GM19468 (cell line): ENCODE measurements at regions not wholly inside any gene's neighbourhood (a gene's known extent, or its start where the extent isn't known, plus 50 kb on each side); places are given as distances from the start of the nearest gene placed in this dataset.

ENCODE experiments used
- ATAC-seq: cut with Tn5 transposase; IDR thresholded peaks from one replicate; pipeline ENCODE4 v1.9.1; 2021; ENCODE audit warnings: mild to moderate bottlenecking, moderate library complexity, moderate number of reproducible peaks; ENCODE audit not compliant: unreplicated experiment; ENCODE audit errors: extremely low read depth

GRCh38 chrX:79645749-79646148 lies 278.6 kb upstream of the ITM2A start:
- no peak for ATAC-seq

- ATAC-seq: no peak
These were observed 264.4 kb upstream of the ITM2A start for GRCh38 chrX:79631526-79631925.

GRCh38 chrX:79630033-79631009 lies 263.2 kb upstream of the ITM2A start:
- peak; percentile 80 for ATAC-seq

- no peak for ATAC-seq
These were observed 256.1 kb upstream of the ITM2A start for GRCh38 chrX:79623098-79623762.

- no peak for ATAC-seq
These were observed 251.1 kb upstream of the ITM2A start for GRCh38 chrX:79618280-79618679.

GRCh38 chrX:79604364-79604763 lies 237.2 kb upstream of the ITM2A start:
- no peak for ATAC-seq

GRCh38 chrX:79601341-79602131 lies 234.4 kb upstream of the ITM2A start:
- no peak for ATAC-seq

GRCh38 chrX:79592259-79592658 lies 225.1 kb upstream of the ITM2A start:
- no peak for ATAC-seq

- no peak for ATAC-seq
These were observed 221.1 kb upstream of the ITM2A start for GRCh38 chrX:79588233-79588632.

- no peak for ATAC-seq
These were observed 206.6 kb upstream of the ITM2A start for GRCh38 chrX:79573760-79574159.

GRCh38 chrX:79572566-79572965 lies 205.4 kb upstream of the ITM2A start:
- no peak for ATAC-seq

GRCh38 chrX:79570524-79571240 lies 203.5 kb upstream of the ITM2A start:
- no peak for ATAC-seq

- ATAC-seq: no peak
These were observed 201.2 kb upstream of the ITM2A start for GRCh38 chrX:79568309-79568708.

GRCh38 chrX:79564362-79564761 lies 197.2 kb upstream of the ITM2A start:
- ATAC-seq: no peak

- ATAC-seq: no peak
These were observed 192.2 kb upstream of the ITM2A start for GRCh38 chrX:79559290-79559689.

- no peak for ATAC-seq
These were observed 190.1 kb upstream of the ITM2A start for GRCh38 chrX:79557212-79557611.

GRCh38 chrX:79556800-79557199 lies 189.7 kb upstream of the ITM2A start:
- no peak for ATAC-seq

GRCh38 chrX:79530310-79531108 lies 163.4 kb upstream of the ITM2A start:
- no peak for ATAC-seq

- ATAC-seq: no peak
These were observed 157.5 kb upstream of the ITM2A start for GRCh38 chrX:79524642-79525041.
